Hepatocyte (in vitro differentiated cells): ENCODE measurements at regions not wholly inside any gene's neighbourhood (a gene's known extent, or its start where the extent isn't known, plus 50 kb on each side); places are given as distances from the start of the nearest gene placed in this dataset.
"Not testable (repeated sequence)": the region's sequence is repeated elsewhere in the genome, so short reads cannot be mapped to it uniquely, and the experiment has no call there.

ENCODE experiments used
- DNase-seq: peaks from one replicate; pipeline ENCODE4 v3.0.0-alpha.2; 2016; ENCODE audit warnings: low spot score
- H2AFZ ChIP-seq: fragments of 200-600 bp; sonication (generic); 2 replicates; pipeline ENCODE4 v1.6.0; 2016; ENCODE audit warnings: antibody characterized with exemption, mild to moderate bottlenecking
- H3K27ac ChIP-seq: fragments of 200-600 bp; sonication (generic); 2 replicates; pipeline ENCODE4 v1.5.1; 2016; ENCODE audit warnings: mild to moderate bottlenecking
- H3K27me3 ChIP-seq: fragments of 200-600 bp; sonication (generic); 2 replicates; pipeline ENCODE4 v1.6.1; 2016
- H3K36me3 ChIP-seq: fragments of 200-600 bp; sonication (generic); replicated peaks from 2 replicates; pipeline ENCODE4 v1.5.1; 2016; ENCODE audit warnings: low read depth; ENCODE audit not compliant: insufficient read depth
- H3K4me1 ChIP-seq: fragments of 200-600 bp; sonication (generic); 2 replicates; pipeline ENCODE4 v1.5.1; 2016; ENCODE audit warnings: mild to moderate bottlenecking, moderate library complexity; ENCODE audit not compliant: insufficient read depth
- H3K4me2 ChIP-seq: fragments of 200-600 bp; sonication (generic); 2 replicates; pipeline ENCODE4 v1.6.0; 2016
- H3K4me3 ChIP-seq: fragments of 200-600 bp; sonication (generic); 2 replicates; pipeline ENCODE4 v1.5.1; 2016; ENCODE audit warnings: mild to moderate bottlenecking
- H3K79me2 ChIP-seq: fragments of 200-600 bp; sonication (generic); 2 replicates; pipeline ENCODE4 v1.6.0; 2017; ENCODE audit warnings: mild to moderate bottlenecking
- H3K9me2 ChIP-seq: fragments of 200-600 bp; sonication (generic); replicated peaks from 2 replicates; pipeline ENCODE4 v1.6.0; 2017; ENCODE audit warnings: mild to moderate bottlenecking; ENCODE audit not compliant: insufficient read depth
- H3K9me3 ChIP-seq: fragments of 200-600 bp; sonication (generic); 2 replicates; pipeline ENCODE4 v1.5.1; 2016; ENCODE audit warnings: low read depth, mild to moderate bottlenecking
- H4K20me1 ChIP-seq: fragments of 200-600 bp; sonication (generic); 2 replicates; pipeline ENCODE4 v1.6.0; 2016; ENCODE audit warnings: mild to moderate bottlenecking; ENCODE audit not compliant: insufficient read depth, poor library complexity, severe bottlenecking
- CTCF ChIP-seq: fragments of 200-600 bp; sonication (generic); IDR thresholded peaks from 2 replicates; pipeline ENCODE4 v1.5.1; 2016; ENCODE audit warnings: antibody characterized with exemption, mild to moderate bottlenecking; ENCODE audit not compliant: poor library complexity
- EZH2 ChIP-seq: fragments of 200-600 bp; sonication (generic); IDR thresholded peaks from 2 replicates; pipeline ENCODE4 v1.6.1; 2016; ENCODE audit warnings: antibody characterized with exemption, mild to moderate bottlenecking, borderline replicate concordance
- EZH2phosphoT487 ChIP-seq: fragments of 200-600 bp; sonication (generic); IDR thresholded peaks from one replicate; pipeline ENCODE4 v1.6.1; 2018; ENCODE audit warnings: antibody characterized with exemption, mild to moderate bottlenecking, low read depth, moderate library complexity; ENCODE audit not compliant: unreplicated experiment, severe bottlenecking
- WGBS: methylation state at CpG from one replicate; pipeline ENCODE4 v1.1.6; 2016; ENCODE audit warnings: low lambda C conversion rate; ENCODE audit errors: missing lambda C conversion rate; 5-methylcytosine and 5-hydroxymethylcytosine counted together

- no peak overlapping the region for H2AFZ ChIP-seq
- no peak for TF ChIP-seq CTCF
- TF ChIP-seq EZH2phosphoT487, result no peak
- no peak for TF ChIP-seq EZH2
- whole genome bisulfite sequencing, result 32% methylated on average over 4 of the region's 4 CpGs
- H3K4me2 ChIP-seq, result no peak overlapping the region
- H3K9me3 ChIP-seq, result no peaks in the 10 kb centered on the region
- no peaks in the 10 kb centered on the region for H3K27me3 ChIP-seq
- H3K27ac ChIP-seq, result peak overlapping the region; percentile 21
- H3K9me2 ChIP-seq, result no peaks in the 10 kb centered on the region
- DNase-seq, result no peak
- H3K79me2 ChIP-seq, result no peaks in the 10 kb centered on the region
- H3K36me3 ChIP-seq, result no peaks in the 10 kb centered on the region
- no peaks in the 10 kb centered on the region for H4K20me1 ChIP-seq
- H3K4me3 ChIP-seq, result no peak overlapping the region
- H3K4me1 ChIP-seq, result peaks cover 48% of the 10 kb centered on the region
These were observed 62.9 kb upstream of the ZNF217 start for GRCh38 chr20:53656293-53657202.

GRCh38 chr20:53655625-53656292, 62.1 kb upstream of the ZNF217 start:
- Histone ChIP-seq H3K4me3 (no peak overlapping the region), H3K27ac (peak overlapping the region; percentile 70), H3K4me2 (no peak overlapping the region), H3K79me2 (no peaks in the 10 kb centered on the region), H2AFZ (peak overlapping the region; percentile 38), H3K36me3 (no peaks in the 10 kb centered on the region), H3K4me1 (peaks cover 41% of the 10 kb centered on the region), H3K27me3 (no peaks in the 10 kb centered on the region), H3K9me2 (no peaks in the 10 kb centered on the region), H4K20me1 (no peaks in the 10 kb centered on the region), H3K9me3 (no peaks in the 10 kb centered on the region)
- 65% methylated on average over 4 of the region's 4 CpGs for WGBS
- no peak for DNase-seq
- TF ChIP-seq CTCF (no peak), EZH2 (no peak), EZH2phosphoT487 (no peak)

GRCh38 chr20:53654932-53655624, 61.4 kb upstream of the ZNF217 start:
- H2AFZ ChIP-seq, result peak overlapping the region; percentile 38
- H3K79me2 ChIP-seq, result no peaks in the 10 kb centered on the region
- H4K20me1 ChIP-seq, result no peaks in the 10 kb centered on the region
- H3K4me3 ChIP-seq, result no peak overlapping the region
- H3K4me1 ChIP-seq, result peaks cover 34% of the 10 kb centered on the region
- no peaks in the 10 kb centered on the region for H3K9me2 ChIP-seq
- no peak for DNase-seq
- WGBS, result 79% methylated on average over 13 of the region's 13 CpGs
- H3K27ac ChIP-seq, result peak overlapping the region; percentile 70
- no peaks in the 10 kb centered on the region for H3K9me3 ChIP-seq
- H3K4me2 ChIP-seq, result peak overlapping the region; percentile 31
- H3K27me3 ChIP-seq, result no peaks in the 10 kb centered on the region
- no peak for TF ChIP-seq CTCF
- no peak for TF ChIP-seq EZH2phosphoT487
- no peak for TF ChIP-seq EZH2
- H3K36me3 ChIP-seq, result no peaks in the 10 kb centered on the region

- not testable (repeated sequence) for H3K36me3 ChIP-seq, H3K27me3 ChIP-seq, H4K20me1 ChIP-seq, DNase-seq, H3K9me2 ChIP-seq, H3K79me2 ChIP-seq, H3K9me3 ChIP-seq, H3K4me3 ChIP-seq, H2AFZ ChIP-seq
- WGBS, result 98% methylated on average over 8 of the region's 8 CpGs
- Histone ChIP-seq H3K27ac (peak overlapping the region; percentile 70), H3K4me2 (peak overlapping the region; percentile 31), H3K4me1 (peaks cover 34% of the 10 kb centered on the region)
These were observed 60.9 kb upstream of the ZNF217 start for GRCh38 chr20:53654521-53654920.
